AG04449 (cell line): ENCODE measurements at regions not wholly inside any gene's neighbourhood (a gene's known extent, or its start where the extent isn't known, plus 50 kb on each side); places are given as distances from the start of the nearest gene placed in this dataset.
"Not testable (repeated sequence)": the region's sequence is repeated elsewhere in the genome, so short reads cannot be mapped to it uniquely, and the experiment has no call there.

Source experiments
- CTCF ChIA-PET: fragments of 350-600 bp; formaldehyde crosslinking; extraction: SDS; loops from one replicate; lab custom pipeline; 2021; ENCODE audit warnings: antibody characterized with exemption; lab: Yijun Ruan, JAX
- POLR2A ChIA-PET: fragments of 400-600, 350-600 bp; formaldehyde crosslinking; extraction: SDS; loops from one replicate; lab custom pipeline; 2020; ENCODE audit warnings: antibody characterized with exemption, inconsistent platforms; lab: Yijun Ruan, JAX
- DNase-seq: peaks from one replicate; pipeline ENCODE4 v3.0.0-alpha.2; 2010; ENCODE audit warnings: low read depth, low spot score
- H3K4me3 ChIP-seq: 2 replicates; pipeline ENCODE4 v1.5.1; 2011; ENCODE audit warnings: low read depth, mild to moderate bottlenecking, control low read depth, low read length
- TF ChIP-seq, protein P1 (sequence below): IDR thresholded peaks from one replicate; pipeline ENCODE4 v1.5.1; 2011; ENCODE audit warnings: mild to moderate bottlenecking, moderate library complexity, low read length, control low read depth, inconsistent platforms; ENCODE audit not compliant: insufficient read depth; ENCODE audit errors: missing control alignments

DNA sequence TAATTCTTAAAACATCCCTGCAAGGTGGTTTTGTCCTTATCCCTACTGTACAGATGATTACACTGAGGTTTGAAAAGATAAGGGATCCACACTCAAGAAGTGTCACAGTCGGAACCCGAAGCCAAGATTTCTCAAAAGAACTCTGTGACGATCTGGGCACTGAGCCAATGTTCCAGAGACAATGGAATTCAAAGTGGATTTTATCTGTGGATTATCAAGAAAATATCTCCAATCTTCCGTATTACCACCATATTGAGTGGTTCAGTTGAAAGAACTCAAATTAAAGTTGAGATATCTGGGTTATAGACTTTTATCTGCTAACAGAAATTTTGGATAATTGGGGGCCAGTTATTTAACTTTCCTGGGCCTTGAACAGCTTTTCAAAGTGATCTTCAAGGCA is 100.0 kb upstream of the GRAMD1B start:
- DNase-seq, result no peak
- CTCF ChIA-PET, result interaction anchor here (1.1 kb wide), 1 partner anchor 69 kb away, joined by 3 read pairs; no protein-coding TSS in a partner anchor
- POLR2A ChIA-PET, result no interaction called here

DNA sequence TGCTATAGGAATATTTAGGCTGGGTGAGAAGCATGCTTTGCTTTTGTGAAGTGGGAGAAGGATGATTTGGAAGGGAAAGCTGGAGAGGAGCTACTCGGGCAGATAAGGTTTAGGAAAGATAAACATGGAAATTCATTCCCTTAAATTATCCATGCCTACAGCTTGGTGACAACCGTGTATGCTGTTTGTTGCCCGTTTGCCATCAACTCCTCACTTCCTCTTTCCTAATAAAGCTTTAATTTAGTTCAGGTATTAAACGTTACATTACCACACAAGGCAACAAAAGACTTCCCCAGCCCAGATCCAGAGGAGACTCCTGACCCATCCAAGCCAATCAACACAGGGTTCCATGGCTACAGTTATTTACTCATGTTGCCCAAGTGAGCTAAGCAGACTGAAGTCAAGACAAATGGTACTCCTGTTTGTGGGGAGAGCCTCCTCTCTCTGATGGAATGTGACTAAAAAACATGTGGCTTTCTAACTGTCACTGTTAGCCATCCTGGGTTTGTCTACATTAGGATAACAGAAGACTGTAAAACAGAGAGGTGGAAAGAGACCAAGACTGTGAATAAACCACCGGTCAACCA is 101.7 kb upstream of the GRAMD1B start:
- POLR2A ChIA-PET, result no interaction called here
- CTCF ChIA-PET, result no interaction called here
- H3K4me3 ChIP-seq, result no peak overlapping the region
- TF ChIP-seq, protein P1, sequence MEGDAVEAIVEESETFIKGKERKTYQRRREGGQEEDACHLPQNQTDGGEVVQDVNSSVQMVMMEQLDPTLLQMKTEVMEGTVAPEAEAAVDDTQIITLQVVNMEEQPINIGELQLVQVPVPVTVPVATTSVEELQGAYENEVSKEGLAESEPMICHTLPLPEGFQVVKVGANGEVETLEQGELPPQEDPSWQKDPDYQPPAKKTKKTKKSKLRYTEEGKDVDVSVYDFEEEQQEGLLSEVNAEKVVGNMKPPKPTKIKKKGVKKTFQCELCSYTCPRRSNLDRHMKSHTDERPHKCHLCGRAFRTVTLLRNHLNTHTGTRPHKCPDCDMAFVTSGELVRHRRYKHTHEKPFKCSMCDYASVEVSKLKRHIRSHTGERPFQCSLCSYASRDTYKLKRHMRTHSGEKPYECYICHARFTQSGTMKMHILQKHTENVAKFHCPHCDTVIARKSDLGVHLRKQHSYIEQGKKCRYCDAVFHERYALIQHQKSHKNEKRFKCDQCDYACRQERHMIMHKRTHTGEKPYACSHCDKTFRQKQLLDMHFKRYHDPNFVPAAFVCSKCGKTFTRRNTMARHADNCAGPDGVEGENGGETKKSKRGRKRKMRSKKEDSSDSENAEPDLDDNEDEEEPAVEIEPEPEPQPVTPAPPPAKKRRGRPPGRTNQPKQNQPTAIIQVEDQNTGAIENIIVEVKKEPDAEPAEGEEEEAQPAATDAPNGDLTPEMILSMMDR, result no peak
- DNase-seq, result no peak

More for the DNA sequence above, 100.0 kb upstream of the GRAMD1B start:
- H3K4me3 ChIP-seq, result no peak overlapping the region
- TF ChIP-seq, protein P1, result no peak

DNA sequence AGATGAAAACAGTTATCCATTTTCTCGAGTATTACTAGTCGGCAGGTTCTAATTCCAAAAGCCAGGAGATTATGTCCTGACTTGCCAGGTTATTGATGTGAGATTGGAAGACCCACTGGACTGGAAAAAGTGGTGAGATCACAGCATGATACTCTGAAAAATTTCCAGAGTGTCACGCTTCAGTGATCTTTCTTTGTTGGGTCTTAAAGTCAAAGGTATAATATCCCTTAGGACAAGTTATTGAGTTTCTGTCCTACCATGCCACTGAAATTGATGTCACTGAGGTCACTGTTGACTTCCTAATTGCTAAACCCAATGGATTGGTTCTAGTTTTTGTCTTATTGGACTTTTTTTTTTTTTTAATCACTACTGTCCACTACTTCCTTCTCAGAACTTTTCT is 104.5 kb upstream of the GRAMD1B start:
- TF ChIP-seq, protein P1, result no peak
- no peak for DNase-seq
- ChIA-PET CTCF (no interaction called here), POLR2A (no interaction called here)
- no peak overlapping the region for H3K4me3 ChIP-seq

DNA sequence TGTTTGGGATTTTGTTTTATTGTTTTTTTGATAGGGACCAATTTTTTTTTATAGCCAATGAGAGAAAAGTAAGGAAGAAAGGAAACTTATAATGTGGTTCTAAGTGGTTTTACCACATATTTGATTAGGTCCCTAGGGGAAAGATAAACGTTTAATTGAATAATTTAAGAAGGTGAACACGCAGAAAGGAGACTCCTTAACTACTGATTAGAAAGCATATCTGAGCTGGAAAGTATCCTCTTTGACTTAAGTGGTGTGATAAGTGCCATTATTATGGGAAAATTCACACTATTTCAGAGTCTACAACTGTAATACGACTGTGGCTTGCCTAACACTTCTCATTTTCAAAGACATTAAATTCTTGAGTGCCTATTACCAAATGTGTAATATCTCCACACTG is 106.5 kb upstream of the GRAMD1B start:
- TF ChIP-seq, protein P1, result no peak
- ChIA-PET CTCF (no interaction called here), POLR2A (interaction anchor here (0.7 kb wide), 1 partner anchor 142 kb away, joined by 3 read pairs; no protein-coding TSS in a partner anchor)
- H3K4me3 ChIP-seq, result no peak overlapping the region
- DNase-seq, result no peak

DNA sequence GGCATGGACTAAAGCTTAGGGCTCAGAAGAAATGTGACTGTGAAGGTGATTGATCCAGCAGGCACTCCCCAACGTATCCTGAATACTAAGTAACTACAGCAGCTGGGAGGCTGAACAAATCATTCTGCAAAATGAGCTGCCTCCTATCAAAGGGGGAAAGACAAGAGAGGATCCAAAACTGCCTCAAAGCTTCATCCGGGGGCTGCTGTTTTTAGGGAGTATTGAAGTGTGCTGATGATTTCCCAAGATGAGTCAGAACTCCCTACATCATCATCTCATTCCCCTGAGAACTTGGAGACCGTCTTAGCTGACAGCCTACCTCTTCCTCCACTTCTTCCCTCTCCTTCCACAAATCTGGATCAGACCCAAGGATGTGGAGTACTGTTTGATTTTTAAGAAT is 108.4 kb upstream of the GRAMD1B start:
- ChIA-PET POLR2A (no interaction called here), CTCF (no interaction called here)
- no peak for DNase-seq
- TF ChIP-seq, protein P1, result no peak
- no peak overlapping the region for H3K4me3 ChIP-seq

DNA sequence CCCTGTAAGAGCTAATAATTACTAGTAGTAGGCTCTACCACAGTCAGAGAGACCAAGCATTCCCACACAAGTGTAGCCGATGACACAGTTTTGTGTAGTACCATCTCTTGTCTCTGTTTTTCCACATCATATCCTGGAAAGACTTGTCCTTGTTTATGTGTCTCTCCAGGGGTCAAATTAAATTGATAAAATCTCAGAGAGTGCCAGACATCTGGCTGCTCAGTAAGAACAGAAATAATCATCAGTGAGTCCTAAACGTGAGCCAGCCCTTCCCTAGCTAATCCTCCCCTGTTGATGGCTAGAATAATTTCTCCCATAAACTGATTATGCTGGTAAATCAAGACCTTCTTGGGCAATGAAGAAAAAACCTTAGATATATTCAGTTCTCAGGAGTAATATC is 111.4 kb upstream of the GRAMD1B start:
- no peak for DNase-seq
- ChIA-PET POLR2A (no interaction called here), CTCF (interaction anchor here (3.1 to 5.3 kb wide), 2 partner anchors 11 to 18 kb away, joined by 10 to 22 read pairs; no protein-coding TSS in a partner anchor)
- no peak overlapping the region for H3K4me3 ChIP-seq
- TF ChIP-seq, protein P1, result no peak

DNA sequence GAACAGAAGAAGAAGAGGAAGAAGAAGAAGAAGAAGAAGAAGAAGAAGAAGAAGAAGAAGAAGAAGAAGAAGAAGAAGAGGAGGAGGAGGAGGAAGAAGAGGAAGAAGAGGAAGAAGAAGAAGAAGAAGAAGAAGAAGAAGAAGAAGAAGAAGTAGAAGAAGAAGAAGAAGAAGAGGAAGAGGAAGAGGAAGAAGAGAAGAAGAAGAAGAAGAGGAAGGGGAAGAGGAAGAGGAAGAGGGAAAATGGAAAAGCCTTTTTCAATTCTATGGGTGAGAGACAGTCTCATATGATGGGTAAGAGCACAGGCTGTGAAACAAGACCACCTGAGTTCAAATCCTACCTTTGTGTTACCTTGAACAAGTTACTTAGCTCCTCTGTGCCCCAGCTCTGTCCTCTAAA is 111.9 kb upstream of the GRAMD1B start:
- DNase-seq, POLR2A ChIA-PET, H3K4me3 ChIP-seq: not testable (repeated sequence)
- CTCF ChIA-PET, result interaction anchor here (1.2 to 5.3 kb wide), 3 partner anchors 10 to 57 kb away, joined by 4 to 22 read pairs (median 10); no protein-coding TSS in a partner anchor
